HEK293 (cell line): ENCODE measurements at regions not wholly inside any gene's neighbourhood (a gene's known extent, or its start where the extent isn't known, plus 50 kb on each side); places are given as distances from the start of the nearest gene placed in this dataset.

Experiments used
- CTCF ChIA-PET: fragments of 350-600 bp; formaldehyde crosslinking; extraction: SDS; loops from one replicate; lab custom pipeline; 2021; ENCODE audit warnings: antibody characterized with exemption; lab: Yijun Ruan, JAX
- POLR2A ChIA-PET: fragments of 300-600 bp; formaldehyde crosslinking; extraction: SDS; loops from one replicate; lab custom pipeline; 2020; ENCODE audit warnings: antibody characterized with exemption, inconsistent platforms; lab: Yijun Ruan, JAX
- H3K27ac ChIP-seq: fragments of 200-500 bp; sonication (Bioruptor generic); 2 replicates; pipeline ENCODE4 v1.5.1; 2014; ENCODE audit warnings: low read depth, low read length, control low read depth, inconsistent platforms; ENCODE audit errors: extremely low read depth
- H3K36me3 ChIP-seq, 2 experiments: fragments of 200-500 bp in 1 of 2; sonication (Bioruptor generic) in 1 of 2; 1 replicate in 1 of 2; 2 replicates in 1 of 2; pipeline ENCODE4 v1.5.1; 2014 to 2017; ENCODE audit warnings: inconsistent platforms in 2 of 2, low read length in 2 of 2; ENCODE audit not compliant: control insufficient read depth in 2 of 2, insufficient read depth in 1 of 2
- H3K4me1 ChIP-seq: fragments of 200-500 bp; sonication (Bioruptor generic); 2 replicates; pipeline ENCODE4 v1.5.1; 2014; ENCODE audit warnings: mild to moderate bottlenecking, low read length, inconsistent platforms; ENCODE audit not compliant: control insufficient read depth, insufficient read depth
- H3K4me3 ChIP-seq: 2 replicates; pipeline ENCODE4 v1.5.1; 2011; ENCODE audit warnings: low read depth, mild to moderate bottlenecking, control low read depth, low read length, moderate library complexity
- H3K9me3 ChIP-seq: fragments of 200-500 bp; sonication (Bioruptor generic); 2 replicates; pipeline ENCODE4 v1.5.1; 2014; ENCODE audit warnings: low read depth, low read length, inconsistent platforms; ENCODE audit not compliant: control insufficient read depth, insufficient read depth
- BCL11B ChIP-seq: fragments of 450-650 bp; formaldehyde crosslinking; IDR thresholded peaks from 2 replicates; pipeline ENCODE4 v1.5.1; 2016; ENCODE audit warnings: low read depth, missing biosample characterization, missing genetic modification characterization
- BCL6B ChIP-seq: fragments of 450-650 bp; formaldehyde crosslinking; IDR thresholded peaks from 2 replicates; pipeline ENCODE4 v1.5.1; 2017; ENCODE audit warnings: missing biosample characterization, missing genetic modification characterization
- ELK4 ChIP-seq: IDR thresholded peaks from 2 replicates; pipeline ENCODE4 v1.6.1; 2011; ENCODE audit warnings: mild to moderate bottlenecking, low read depth, low read length, borderline replicate concordance
- GFI1B ChIP-seq: fragments of 450-650 bp; formaldehyde crosslinking; IDR thresholded peaks from 2 replicates; pipeline ENCODE4 v1.5.1; 2016; ENCODE audit warnings: missing biosample characterization, missing genetic modification characterization
- GLI4 ChIP-seq: fragments of 450-650 bp; formaldehyde crosslinking; IDR thresholded peaks from 2 replicates; pipeline ENCODE4 v1.5.1; 2016; ENCODE audit warnings: missing biosample characterization, missing genetic modification characterization
- GLIS2 ChIP-seq: fragments of 450-650 bp; formaldehyde crosslinking; IDR thresholded peaks from 2 replicates; pipeline ENCODE4 v1.5.1; 2016; ENCODE audit warnings: missing biosample characterization, missing genetic modification characterization
- HOXA7 ChIP-seq: sonication (generic); formaldehyde crosslinking; IDR thresholded peaks from 2 replicates; pipeline ENCODE4 v1.8.1; 2022; ENCODE audit warnings: missing genetic modification reagents, borderline replicate concordance
- OSR2 ChIP-seq: fragments of 450-650 bp; formaldehyde crosslinking; IDR thresholded peaks from 2 replicates; pipeline ENCODE4 v1.5.1; 2016; ENCODE audit warnings: missing biosample characterization, missing genetic modification characterization
- PRDM10 ChIP-seq: fragments of 450-650 bp; formaldehyde crosslinking; IDR thresholded peaks from 2 replicates; pipeline ENCODE4 v1.5.1; 2016; ENCODE audit warnings: missing biosample characterization, missing genetic modification characterization
- PRDM6 ChIP-seq: fragments of 450-650 bp; formaldehyde crosslinking; IDR thresholded peaks from 2 replicates; pipeline ENCODE4 v1.5.1; 2017; ENCODE audit warnings: missing biosample characterization, missing genetic modification characterization
- ZIC2 ChIP-seq: fragments of 450-650 bp; formaldehyde crosslinking; IDR thresholded peaks from 2 replicates; pipeline ENCODE4 v1.5.1; 2016; ENCODE audit warnings: missing biosample characterization, missing genetic modification characterization
- ZNF16 ChIP-seq: fragments of 450-650 bp; formaldehyde crosslinking; IDR thresholded peaks from 2 replicates; pipeline ENCODE4 v1.5.1; 2016; ENCODE audit warnings: low read depth, missing biosample characterization, missing genetic modification characterization
- ZNF2 ChIP-seq: fragments of 450-650 bp; formaldehyde crosslinking; IDR thresholded peaks from 2 replicates; pipeline ENCODE4 v1.5.1; 2016; ENCODE audit warnings: missing biosample characterization, missing genetic modification characterization
- ZNF202 ChIP-seq: fragments of 450-650 bp; formaldehyde crosslinking; IDR thresholded peaks from 2 replicates; pipeline ENCODE4 v1.5.1; 2016; ENCODE audit warnings: missing biosample characterization, missing genetic modification characterization, borderline replicate concordance
- ZNF26 ChIP-seq: fragments of 450-650 bp; formaldehyde crosslinking; IDR thresholded peaks from 2 replicates; pipeline ENCODE4 v1.5.1; 2016; ENCODE audit warnings: missing biosample characterization, missing genetic modification characterization
- ZNF292 ChIP-seq: fragments of 450-650 bp; formaldehyde crosslinking; IDR thresholded peaks from 2 replicates; pipeline ENCODE4 v1.5.1; 2016; ENCODE audit warnings: low read depth, missing biosample characterization, missing genetic modification characterization, borderline replicate concordance
- ZNF549 ChIP-seq: fragments of 450-650 bp; IDR thresholded peaks from 2 replicates; pipeline ENCODE4 v1.5.1; 2018; ENCODE audit warnings: missing biosample characterization, missing genetic modification characterization, mild to moderate bottlenecking, inconsistent platforms, moderate library complexity
- ZNF623 ChIP-seq: fragments of 450-650 bp; formaldehyde crosslinking; IDR thresholded peaks from 2 replicates; pipeline ENCODE4 v1.5.1; 2016; ENCODE audit warnings: missing biosample characterization, missing genetic modification characterization
- ZNF624 ChIP-seq: fragments of 450-650 bp; formaldehyde crosslinking; IDR thresholded peaks from 2 replicates; pipeline ENCODE4 v1.5.1; 2017; ENCODE audit warnings: missing biosample characterization, missing genetic modification characterization
- ZNF747 ChIP-seq: fragments of 450-650 bp; formaldehyde crosslinking; IDR thresholded peaks from 2 replicates; pipeline ENCODE4 v1.5.1; 2016; ENCODE audit warnings: missing biosample characterization, missing genetic modification characterization
- TF ChIP-seq, protein P1 (sequence below): fragments of 450-650 bp; formaldehyde crosslinking; IDR thresholded peaks from 2 replicates; pipeline ENCODE4 v1.5.1; 2016; ENCODE audit warnings: missing biosample characterization, missing genetic modification characterization
- TF ChIP-seq, protein P2 (sequence below): fragments of 450-650 bp; formaldehyde crosslinking; IDR thresholded peaks from 2 replicates; pipeline ENCODE4; 2016; ENCODE audit warnings: missing biosample characterization, missing genetic modification characterization

DNA sequence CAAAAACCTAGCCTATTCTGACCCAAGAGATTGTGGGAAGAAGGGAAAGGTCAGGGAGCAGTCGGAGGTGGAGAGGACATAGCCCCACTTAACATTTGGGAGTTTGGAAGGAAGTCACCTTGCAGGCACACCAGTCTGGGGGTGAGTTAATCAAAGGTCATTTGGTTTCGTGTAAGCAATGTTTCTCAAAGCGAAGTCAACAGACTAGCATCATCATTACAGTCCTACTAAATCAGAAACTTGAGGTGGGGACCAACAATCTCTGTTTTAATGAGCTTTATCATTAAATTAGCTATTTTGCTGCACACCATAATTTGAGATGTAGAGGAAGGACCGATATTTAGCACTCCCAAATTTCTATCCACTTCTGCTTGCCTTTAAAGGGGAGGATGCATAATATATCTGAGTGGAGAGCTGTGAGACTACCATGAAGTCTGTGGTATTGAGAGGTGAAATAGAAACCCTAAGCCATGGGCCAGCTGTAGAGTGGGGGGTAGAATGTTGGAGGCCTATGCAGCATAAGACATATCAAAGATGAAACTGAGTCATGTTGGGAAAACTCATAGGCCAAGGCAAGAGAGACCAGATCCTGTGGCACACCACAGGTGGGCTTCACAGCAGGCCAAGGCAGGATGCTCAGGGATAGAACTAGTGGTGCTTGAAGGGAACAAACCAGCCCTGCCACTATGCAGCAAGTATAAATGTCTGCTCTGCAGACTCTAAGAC is 141.7 kb upstream of the ANKFN1 start:
- H3K27ac ChIP-seq, result no peak overlapping the region
- ChIA-PET CTCF (no interaction called here), POLR2A (no interaction called here)
- peaks cover 3% of the 10 kb centered on the region; the same call in 1 of the 2 replicates for H3K9me3 ChIP-seq
- H3K36me3 ChIP-seq, result no peaks in the 10 kb centered on the region
- no peak overlapping the region for H3K4me3 ChIP-seq
- H3K4me1 ChIP-seq, result no peaks in the 10 kb centered on the region
- TF ChIP-seq OSR2 (tag by site-specific recombination), result no peak
- TF ChIP-seq GLIS2 (tag by site-specific recombination), result no peak
- no peak for TF ChIP-seq PRDM10 (tag by site-specific recombination)
- no peak for TF ChIP-seq BCL6B (tag by site-specific recombination)
- TF ChIP-seq GLI4 (tag by site-specific recombination), result no peak
- TF ChIP-seq, protein P1, sequence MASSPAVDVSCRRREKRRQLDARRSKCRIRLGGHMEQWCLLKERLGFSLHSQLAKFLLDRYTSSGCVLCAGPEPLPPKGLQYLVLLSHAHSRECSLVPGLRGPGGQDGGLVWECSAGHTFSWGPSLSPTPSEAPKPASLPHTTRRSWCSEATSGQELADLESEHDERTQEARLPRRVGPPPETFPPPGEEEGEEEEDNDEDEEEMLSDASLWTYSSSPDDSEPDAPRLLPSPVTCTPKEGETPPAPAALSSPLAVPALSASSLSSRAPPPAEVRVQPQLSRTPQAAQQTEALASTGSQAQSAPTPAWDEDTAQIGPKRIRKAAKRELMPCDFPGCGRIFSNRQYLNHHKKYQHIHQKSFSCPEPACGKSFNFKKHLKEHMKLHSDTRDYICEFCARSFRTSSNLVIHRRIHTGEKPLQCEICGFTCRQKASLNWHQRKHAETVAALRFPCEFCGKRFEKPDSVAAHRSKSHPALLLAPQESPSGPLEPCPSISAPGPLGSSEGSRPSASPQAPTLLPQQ (tag by site-specific recombination), result no peak
- TF ChIP-seq PRDM6, result no peak
- TF ChIP-seq ZNF292 (tag by site-specific recombination), result no peak

GRCh38 chr17:56018211-56018610 is 135.1 kb upstream of the ANKFN1 start:
- no peak overlapping the region for H3K4me3 ChIP-seq
- ChIA-PET POLR2A (no interaction called here), CTCF (interaction anchor here (0.9 kb wide), 1 partner anchor 8 kb away, joined by 3 read pairs; no protein-coding TSS in a partner anchor)
- TF ChIP-seq ZIC2 (tag by site-specific recombination) (no peak), ZNF2 (no peak), ZNF623 (no peak), ZNF16 (tag by site-specific recombination) (no peak), ZNF747 (tag by site-specific recombination) (no peak), ZNF202 (tag by site-specific recombination) (no peak), ELK4 (no peak), ZNF26 (tag by site-specific recombination) (no peak), BCL11B (tag by site-specific recombination) (no peak), HOXA7 (no peak), GFI1B (no peak), ZNF549 (tag by site-specific recombination) (no peak), ZNF624 (tag by site-specific recombination) (no peak)
- TF ChIP-seq, protein P2, sequence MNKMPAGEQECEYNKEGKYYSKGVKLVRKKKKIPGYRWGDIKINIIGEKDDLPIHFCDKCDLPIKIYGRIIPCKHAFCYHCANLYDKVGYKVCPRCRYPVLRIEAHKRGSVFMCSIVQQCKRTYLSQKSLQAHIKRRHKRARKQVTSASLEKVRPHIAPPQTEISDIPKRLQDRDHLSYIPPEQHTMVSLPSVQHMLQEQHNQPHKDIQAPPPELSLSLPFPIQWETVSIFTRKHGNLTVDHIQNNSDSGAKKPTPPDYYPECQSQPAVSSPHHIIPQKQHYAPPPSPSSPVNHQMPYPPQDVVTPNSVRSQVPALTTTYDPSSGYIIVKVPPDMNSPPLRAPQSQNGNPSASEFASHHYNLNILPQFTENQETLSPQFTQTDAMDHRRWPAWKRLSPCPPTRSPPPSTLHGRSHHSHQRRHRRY (tag by site-specific recombination), result no peak
- no peak overlapping the region for H3K27ac ChIP-seq
- no peaks in the 10 kb centered on the region for H3K4me1 ChIP-seq
- no peaks in the 10 kb centered on the region for H3K36me3 ChIP-seq
- H3K9me3 ChIP-seq, result peaks cover 3% of the 10 kb centered on the region; the same call in 1 of the 2 replicates
